ENCODE measurements at regions not wholly inside any gene's neighbourhood (a gene's known extent, or its start where the extent isn't known, plus 50 kb on each side); places are given as distances from the start of the nearest gene placed in this dataset.
"Not testable (repeated sequence)": the region's sequence is repeated elsewhere in the genome, so short reads cannot be mapped to it uniquely, and the experiment has no call there.

DNA sequence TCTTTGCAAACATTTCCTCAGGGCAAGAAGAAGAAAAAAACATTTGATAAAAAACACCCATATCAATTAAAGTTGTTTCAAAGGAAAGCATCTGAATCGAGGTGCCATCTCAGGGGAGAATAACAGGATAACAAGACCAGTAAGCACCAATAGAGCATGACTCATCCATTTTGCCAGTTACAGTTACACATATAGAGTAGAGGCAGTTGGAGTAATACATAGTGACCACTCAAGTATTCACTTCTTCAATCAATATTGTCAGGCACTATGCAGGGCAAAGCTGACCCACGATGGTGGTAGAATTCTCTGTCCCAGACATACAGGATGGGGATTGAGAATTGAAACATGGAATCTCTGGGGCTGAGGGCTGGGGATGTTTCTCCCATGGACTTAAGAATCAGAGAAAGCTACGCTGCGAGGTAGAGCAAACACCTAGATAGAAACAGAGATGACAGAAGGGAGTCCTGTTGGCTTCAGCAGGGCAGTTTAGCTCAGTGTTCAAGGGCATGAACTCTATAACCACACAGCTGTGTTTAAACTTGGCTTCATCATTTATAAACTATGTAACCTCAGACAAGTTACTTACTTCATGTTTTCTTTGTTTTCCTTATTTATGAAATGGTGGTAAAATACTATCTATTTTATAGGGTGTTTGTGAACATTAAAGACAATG is 186.4 kb upstream of the NANOGP8 start:
- no peak overlapping the region for H3K4me3 ChIP-seq
- no peaks in the 10 kb centered on the region for H3K4me1 ChIP-seq (ENCODE audit: insufficient read depth)
- no peaks in the 10 kb centered on the region for H3K9me2 ChIP-seq (replicated peaks; ENCODE audit: insufficient read depth)
- 71% methylated on average over 4 of the region's 4 CpGs for WGBS (ENCODE audit: low lambda C conversion rate, missing lambda C conversion rate)
- H3K79me2 ChIP-seq = no peaks in the 10 kb centered on the region
- H4K20me1 ChIP-seq (ENCODE audit: insufficient read depth, poor library complexity, severe bottlenecking) = no peaks in the 10 kb centered on the region
- no peaks in the 10 kb centered on the region for H3K27me3 ChIP-seq
- no peaks in the 10 kb centered on the region for H3K9me3 ChIP-seq (ENCODE audit: low read depth)
- DNase-seq (ENCODE audit: low spot score) = no peak
- no peak overlapping the region for H2AFZ ChIP-seq
- no peaks in the 10 kb centered on the region for H3K36me3 ChIP-seq (replicated peaks; ENCODE audit: insufficient read depth, low read depth)
- TF ChIP-seq, protein P1, sequence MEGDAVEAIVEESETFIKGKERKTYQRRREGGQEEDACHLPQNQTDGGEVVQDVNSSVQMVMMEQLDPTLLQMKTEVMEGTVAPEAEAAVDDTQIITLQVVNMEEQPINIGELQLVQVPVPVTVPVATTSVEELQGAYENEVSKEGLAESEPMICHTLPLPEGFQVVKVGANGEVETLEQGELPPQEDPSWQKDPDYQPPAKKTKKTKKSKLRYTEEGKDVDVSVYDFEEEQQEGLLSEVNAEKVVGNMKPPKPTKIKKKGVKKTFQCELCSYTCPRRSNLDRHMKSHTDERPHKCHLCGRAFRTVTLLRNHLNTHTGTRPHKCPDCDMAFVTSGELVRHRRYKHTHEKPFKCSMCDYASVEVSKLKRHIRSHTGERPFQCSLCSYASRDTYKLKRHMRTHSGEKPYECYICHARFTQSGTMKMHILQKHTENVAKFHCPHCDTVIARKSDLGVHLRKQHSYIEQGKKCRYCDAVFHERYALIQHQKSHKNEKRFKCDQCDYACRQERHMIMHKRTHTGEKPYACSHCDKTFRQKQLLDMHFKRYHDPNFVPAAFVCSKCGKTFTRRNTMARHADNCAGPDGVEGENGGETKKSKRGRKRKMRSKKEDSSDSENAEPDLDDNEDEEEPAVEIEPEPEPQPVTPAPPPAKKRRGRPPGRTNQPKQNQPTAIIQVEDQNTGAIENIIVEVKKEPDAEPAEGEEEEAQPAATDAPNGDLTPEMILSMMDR (IDR thresholded peaks at IDR 0.05; ENCODE audit: poor library complexity) = no peak
- TF ChIP-seq EZH2 (IDR thresholded peaks at IDR 0.05; ENCODE audit: borderline replicate concordance) = no peak
- TF ChIP-seq EZH2phosphoT487 (IDR thresholded peaks at IDR 0.05; ENCODE audit: low read depth, severe bottlenecking, unreplicated experiment) = no peak
- no peak overlapping the region for H3K4me2 ChIP-seq
- no peak overlapping the region for H3K27ac ChIP-seq

DNA sequence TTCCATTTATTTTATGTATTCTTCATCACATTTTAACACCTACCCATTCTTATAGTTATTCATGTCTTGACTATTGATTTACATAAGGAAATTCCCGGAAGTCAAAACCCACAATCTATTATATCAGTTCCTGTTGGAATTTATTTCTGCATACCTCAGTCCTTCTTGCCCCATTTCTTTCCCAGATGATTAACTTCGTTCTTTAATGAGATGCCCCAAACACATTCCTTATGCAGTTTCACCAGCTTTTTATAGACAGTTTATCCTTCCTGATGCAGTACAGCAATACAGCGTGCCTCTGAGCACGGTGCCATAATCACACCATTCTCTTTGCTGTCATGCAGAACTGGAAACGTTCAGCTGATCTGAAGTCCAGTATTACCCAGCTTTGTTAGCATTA is 175.8 kb upstream of the NANOGP8 start:
- Histone ChIP-seq H3K4me1 (ENCODE audit: insufficient read depth) (no peaks in the 10 kb centered on the region), H3K36me3 (replicated peaks; ENCODE audit: insufficient read depth, low read depth) (no peaks in the 10 kb centered on the region), H3K27ac (no peak overlapping the region), H3K27me3 (no peaks in the 10 kb centered on the region), H2AFZ (no peak overlapping the region), H3K4me2 (no peak overlapping the region), H4K20me1 (ENCODE audit: insufficient read depth, poor library complexity, severe bottlenecking) (no peaks in the 10 kb centered on the region), H3K79me2 (no peaks in the 10 kb centered on the region), H3K9me2 (replicated peaks; ENCODE audit: insufficient read depth) (no peaks in the 10 kb centered on the region), H3K9me3 (ENCODE audit: low read depth) (no peaks in the 10 kb centered on the region), H3K4me3 (no peak overlapping the region)
- DNase-seq (ENCODE audit: low spot score) = no peak
- WGBS (ENCODE audit: low lambda C conversion rate, missing lambda C conversion rate) = 60% methylated on average over 5 of the region's 5 CpGs
- TF ChIP-seq, protein P1 (IDR thresholded peaks at IDR 0.05; ENCODE audit: poor library complexity) = no peak
- TF ChIP-seq EZH2phosphoT487 (IDR thresholded peaks at IDR 0.05; ENCODE audit: low read depth, severe bottlenecking, unreplicated experiment) (no peak), EZH2 (IDR thresholded peaks at IDR 0.05; ENCODE audit: borderline replicate concordance) (no peak)

- WGBS (ENCODE audit: low lambda C conversion rate, missing lambda C conversion rate) = 96% methylated on average over 6 of the region's 6 CpGs
- not testable (repeated sequence) for H3K9me3 ChIP-seq (ENCODE audit: low read depth); H3K4me1 ChIP-seq (ENCODE audit: insufficient read depth); H3K9me2 ChIP-seq (replicated peaks; ENCODE audit: insufficient read depth); H3K79me2 ChIP-seq; H3K27ac ChIP-seq; H2AFZ ChIP-seq; H4K20me1 ChIP-seq (ENCODE audit: insufficient read depth, poor library complexity, severe bottlenecking); H3K4me2 ChIP-seq; DNase-seq (ENCODE audit: low spot score); H3K4me3 ChIP-seq; H3K27me3 ChIP-seq; H3K36me3 ChIP-seq (replicated peaks; ENCODE audit: insufficient read depth, low read depth)
Measured at GRCh38 chr15:35260274-35260673, 175.2 kb upstream of the NANOGP8 start.

- Histone ChIP-seq H3K4me2 (no peak overlapping the region), H2AFZ (no peak overlapping the region)
- WGBS (ENCODE audit: low lambda C conversion rate, missing lambda C conversion rate) = 42% methylated on average over 2 of the region's 2 CpGs
Measured at GRCh38 chr15:35256551-35256950, 171.5 kb upstream of the NANOGP8 start.

More at GRCh38 chr15:35256551-35256950, 171.5 kb upstream of the NANOGP8 start:
- Histone ChIP-seq H3K79me2 (no peaks in the 10 kb centered on the region), H4K20me1 (ENCODE audit: insufficient read depth, poor library complexity, severe bottlenecking) (no peaks in the 10 kb centered on the region), H3K27ac (no peak overlapping the region), H3K9me2 (replicated peaks; ENCODE audit: insufficient read depth) (no peaks in the 10 kb centered on the region), H3K4me1 (ENCODE audit: insufficient read depth) (no peaks in the 10 kb centered on the region), H3K36me3 (replicated peaks; ENCODE audit: insufficient read depth, low read depth) (no peaks in the 10 kb centered on the region), H3K27me3 (no peaks in the 10 kb centered on the region), H3K4me3 (no peak overlapping the region), H3K9me3 (ENCODE audit: low read depth) (no peaks in the 10 kb centered on the region)
- TF ChIP-seq, protein P1 (IDR thresholded peaks at IDR 0.05; ENCODE audit: poor library complexity) = no peak
- TF ChIP-seq EZH2 (IDR thresholded peaks at IDR 0.05; ENCODE audit: borderline replicate concordance) (no peak), EZH2phosphoT487 (IDR thresholded peaks at IDR 0.05; ENCODE audit: low read depth, severe bottlenecking, unreplicated experiment) (no peak)
- no peak for DNase-seq (ENCODE audit: low spot score)
